ENCODE measurements at regions not wholly inside any gene's neighbourhood (a gene's known extent, or its start where the extent isn't known, plus 50 kb on each side); places are given as distances from the start of the nearest gene placed in this dataset.

DNA sequence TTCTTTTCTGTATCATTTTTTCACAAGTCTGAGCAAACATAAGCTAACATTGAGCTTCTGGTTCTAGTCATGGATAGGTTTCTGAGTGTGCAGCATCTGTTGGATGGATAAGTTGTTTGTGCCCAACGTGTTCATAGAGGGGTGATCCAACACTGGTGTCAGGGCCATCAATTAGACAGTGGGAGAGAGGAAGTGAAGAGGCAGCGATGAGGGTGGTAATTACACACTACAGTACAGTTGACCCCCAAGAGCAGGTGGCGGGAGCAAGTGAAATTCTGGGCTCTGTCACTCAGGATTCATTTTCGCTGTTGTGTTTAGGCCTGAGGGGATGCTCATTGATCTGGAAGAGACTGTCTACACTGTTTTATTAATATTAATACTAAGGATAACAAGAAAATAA lies 180.0 kb upstream of the CXCR4 start:
- H3K4me3 ChIP-seq: no peak overlapping the region
- no peaks in the 10 kb centered on the region for H3K9me3 ChIP-seq
- 89 to 91% methylated on average over 4 of the region's 4 CpGs for WGBS, 2 donors
- no peaks in the 10 kb centered on the region for H3K27me3 ChIP-seq
- TF ChIP-seq CTCF (IDR thresholded peaks at IDR 0.05) (no peak), POLR2AphosphoS5 (IDR thresholded peaks at IDR 0.05) (no peak), EP300 (IDR thresholded peaks at IDR 0.05) (no peak), POLR2A (IDR thresholded peaks at IDR 0.05) (no peak)
- intact Hi-C loops (cut with DNase I): no loop called here
- H3K36me3 ChIP-seq: no peaks in the 10 kb centered on the region
- no peaks in the 10 kb centered on the region for H3K4me1 ChIP-seq
- no peak for DNase-seq
- H3K27ac ChIP-seq: no peak overlapping the region

DNA sequence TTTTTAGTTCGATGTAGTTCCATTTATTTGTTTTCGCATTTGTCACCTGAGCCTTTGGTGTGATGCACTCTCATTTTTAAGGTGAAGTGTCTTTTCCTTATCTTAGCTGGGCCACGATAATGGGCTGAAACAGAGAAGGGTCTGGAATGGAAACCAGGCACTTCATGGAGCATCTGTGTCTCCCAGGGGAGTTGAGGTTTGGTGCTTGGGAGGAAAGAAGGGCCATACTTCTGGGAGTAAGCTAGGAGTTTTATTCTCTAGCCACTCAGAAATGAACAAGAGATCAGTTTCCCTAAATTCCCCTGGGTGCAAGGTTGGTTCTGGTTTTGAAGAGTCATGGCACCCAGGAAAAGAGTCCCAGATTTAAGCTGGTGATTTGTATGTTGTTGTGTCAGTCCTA lies 179.4 kb upstream of the CXCR4 start:
- no peak for TF ChIP-seq CTCF (IDR thresholded peaks at IDR 0.05)
- no peak for TF ChIP-seq POLR2A (IDR thresholded peaks at IDR 0.05)
- TF ChIP-seq EP300 (IDR thresholded peaks at IDR 0.05): no peak
- TF ChIP-seq POLR2AphosphoS5 (IDR thresholded peaks at IDR 0.05): no peak
- Histone ChIP-seq H3K27me3 (no peaks in the 10 kb centered on the region), H3K36me3 (no peaks in the 10 kb centered on the region), H3K27ac (no peak overlapping the region), H3K4me1 (no peaks in the 10 kb centered on the region), H3K9me3 (no peaks in the 10 kb centered on the region), H3K4me3 (no peak overlapping the region)
- intact Hi-C loops (cut with DNase I): no loop called here
- WGBS, 2 donors: 55 to 75% methylated on average over 3 of the region's 3 CpGs
- no peak for DNase-seq

- no peak for DNase-seq
- Histone ChIP-seq H3K4me1 (no peaks in the 10 kb centered on the region), H3K36me3 (no peaks in the 10 kb centered on the region), H3K9me3 (peaks cover 0 to 4% (median 0%) of the 10 kb centered on the region in 4 donors), H3K4me3 (no peak overlapping the region), H3K27ac (no peak overlapping the region), H3K27me3 (no peaks in the 10 kb centered on the region)
- intact Hi-C loops (cut with DNase I): no loop called here
- 68 to 85% methylated on average over 1 of the region's 1 CpG for WGBS, 2 donors
- TF ChIP-seq POLR2A (IDR thresholded peaks at IDR 0.05) (no peak), CTCF (IDR thresholded peaks at IDR 0.05) (no peak), EP300 (IDR thresholded peaks at IDR 0.05) (no peak), POLR2AphosphoS5 (IDR thresholded peaks at IDR 0.05) (no peak)
Measured at GRCh38 chr2:136295168-136295567, 177.2 kb upstream of the CXCR4 start.

GRCh38 chr2:136291871-136292270 lies 173.9 kb upstream of the CXCR4 start:
- WGBS, 2 donors: 69 to 92% methylated on average over 4 of the region's 4 CpGs
- Histone ChIP-seq H3K36me3 (no peaks in the 10 kb centered on the region), H3K9me3 (peaks cover 0 to 4% (median 0%) of the 10 kb centered on the region in 4 donors), H3K27me3 (no peaks in the 10 kb centered on the region), H3K4me1 (no peaks in the 10 kb centered on the region), H3K4me3 (no peak overlapping the region), H3K27ac (no peak overlapping the region)
- intact Hi-C loops (cut with DNase I): no loop called here
- TF ChIP-seq EP300 (IDR thresholded peaks at IDR 0.05): no peak
- no peak for TF ChIP-seq POLR2A (IDR thresholded peaks at IDR 0.05)
- TF ChIP-seq CTCF (IDR thresholded peaks at IDR 0.05): no peak
- no peak for TF ChIP-seq POLR2AphosphoS5 (IDR thresholded peaks at IDR 0.05)
- DNase-seq: no peak

DNA sequence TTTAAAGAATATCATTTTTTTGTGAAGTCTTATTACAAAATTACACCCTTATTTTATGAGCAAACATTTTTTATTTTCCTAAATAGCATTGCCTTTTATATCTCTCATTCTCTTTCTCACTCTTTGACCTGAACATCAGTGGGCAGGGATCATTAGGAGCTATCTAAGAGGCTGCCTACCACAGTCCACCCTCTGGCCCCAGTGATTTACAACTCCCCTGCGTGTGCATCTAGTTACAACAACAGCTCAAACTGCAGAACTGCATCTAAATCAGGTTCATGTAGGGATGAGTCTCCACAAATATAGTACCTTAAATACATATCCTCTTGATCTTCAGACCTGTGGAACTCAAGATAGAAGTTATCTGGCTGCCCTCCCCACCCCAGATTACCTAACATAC lies 172.4 kb upstream of the CXCR4 start:
- no peak for TF ChIP-seq EP300 (IDR thresholded peaks at IDR 0.05)
- no peak for TF ChIP-seq POLR2AphosphoS5 (IDR thresholded peaks at IDR 0.05)
- no peak for TF ChIP-seq POLR2A (IDR thresholded peaks at IDR 0.05)
- TF ChIP-seq CTCF (IDR thresholded peaks at IDR 0.05): no peak
- Histone ChIP-seq H3K4me3 (no peak overlapping the region), H3K4me1 (no peaks in the 10 kb centered on the region), H3K27me3 (no peaks in the 10 kb centered on the region), H3K9me3 (peaks cover 0 to 4% (median 0%) of the 10 kb centered on the region in 4 donors), H3K27ac (no peak overlapping the region), H3K36me3 (no peaks in the 10 kb centered on the region)
- DNase-seq: no peak
- intact Hi-C loops (cut with DNase I): no loop called here
- 38 to 58% methylated on average over 1 of the region's 1 CpG for WGBS, 2 donors
